GM23248 (cell line): ENCODE measurements at regions not wholly inside any gene's neighbourhood (a gene's known extent, or its start where the extent isn't known, plus 50 kb on each side); places are given as distances from the start of the nearest gene placed in this dataset.

Experiments
- EZH2 ChIP-seq: fragments of 200-600 bp; sonication (generic); IDR thresholded peaks from 2 replicates; pipeline ENCODE4 v1.6.1; 2018; ENCODE audit warnings: antibody characterized with exemption, mild to moderate bottlenecking; ENCODE audit not compliant: insufficient read depth, poor library complexity, severe bottlenecking
- EZH2phosphoT487 ChIP-seq: fragments of 200-600 bp; sonication (generic); IDR thresholded peaks from 2 replicates; pipeline ENCODE4 v1.6.1; 2018; ENCODE audit warnings: antibody characterized with exemption, moderate library complexity, mild to moderate bottlenecking, low read depth; ENCODE audit not compliant: insufficient read depth

DNA sequence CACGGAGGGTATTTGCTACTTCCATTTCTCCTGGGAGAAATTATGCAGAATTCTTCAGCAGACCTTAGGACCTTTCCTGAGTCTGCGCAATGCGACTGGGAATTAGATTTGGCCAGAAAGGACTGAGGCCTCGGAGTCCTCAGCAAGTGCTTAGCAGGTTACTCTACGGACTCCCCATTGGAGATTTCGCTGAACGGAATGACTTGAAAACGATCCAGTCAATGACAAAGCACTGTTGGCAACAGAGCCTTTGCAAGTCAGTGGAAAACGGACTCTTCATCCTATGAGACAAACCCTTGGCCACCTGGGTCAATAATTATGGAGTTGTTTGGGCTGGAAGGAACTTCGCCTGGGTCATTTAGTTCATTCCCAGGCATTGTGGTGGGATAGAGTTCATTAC, 107.4 kb downstream of the FAM204A start:
- TF ChIP-seq EZH2: no peak
- TF ChIP-seq EZH2phosphoT487: no peak
